Muscle layer of colon (tissue), 2 donors: ENCODE measurements at regions not wholly inside any gene's neighbourhood (a gene's known extent, or its start where the extent isn't known, plus 50 kb on each side); places are given as distances from the start of the nearest gene placed in this dataset.

Experiments used
- H3K27ac ChIP-seq: one replicate; pipeline ENCODE4 v1.7.0; 2013; ENCODE audit warnings: low read depth, mild to moderate bottlenecking, low read length, moderate library complexity
- H3K27me3 ChIP-seq, 2 donors: one replicate each; pipeline ENCODE4 v1.7.0; 2013; ENCODE audit warnings: low read length in 2 of 2, mild to moderate bottlenecking in 2 of 2; ENCODE audit not compliant: insufficient read depth in 2 of 2, control insufficient read depth in 1 of 2
- H3K36me3 ChIP-seq: one replicate; pipeline ENCODE4 v1.7.0; 2013; ENCODE audit warnings: mild to moderate bottlenecking, low read length; ENCODE audit not compliant: insufficient read depth
- H3K4me1 ChIP-seq: one replicate; pipeline ENCODE4 v1.7.0; 2013; ENCODE audit warnings: mild to moderate bottlenecking, low read length; ENCODE audit not compliant: insufficient read depth
- H3K4me3 ChIP-seq, 2 donors: one replicate each; pipeline ENCODE4 v1.7.0; 2013; ENCODE audit warnings: low read length in 2 of 2, low read depth in 1 of 2, mild to moderate bottlenecking in 1 of 2, moderate library complexity in 1 of 2
- H3K9ac ChIP-seq: one replicate; pipeline ENCODE4 v1.7.0; 2013; ENCODE audit warnings: low read length
- H3K9me3 ChIP-seq: one replicate; pipeline ENCODE4 v1.7.0; 2013; ENCODE audit warnings: mild to moderate bottlenecking, low read length
- donor health status: abdominal sarcoma.
- donor health status: Adenocarcinoma of cecum.

DNA sequence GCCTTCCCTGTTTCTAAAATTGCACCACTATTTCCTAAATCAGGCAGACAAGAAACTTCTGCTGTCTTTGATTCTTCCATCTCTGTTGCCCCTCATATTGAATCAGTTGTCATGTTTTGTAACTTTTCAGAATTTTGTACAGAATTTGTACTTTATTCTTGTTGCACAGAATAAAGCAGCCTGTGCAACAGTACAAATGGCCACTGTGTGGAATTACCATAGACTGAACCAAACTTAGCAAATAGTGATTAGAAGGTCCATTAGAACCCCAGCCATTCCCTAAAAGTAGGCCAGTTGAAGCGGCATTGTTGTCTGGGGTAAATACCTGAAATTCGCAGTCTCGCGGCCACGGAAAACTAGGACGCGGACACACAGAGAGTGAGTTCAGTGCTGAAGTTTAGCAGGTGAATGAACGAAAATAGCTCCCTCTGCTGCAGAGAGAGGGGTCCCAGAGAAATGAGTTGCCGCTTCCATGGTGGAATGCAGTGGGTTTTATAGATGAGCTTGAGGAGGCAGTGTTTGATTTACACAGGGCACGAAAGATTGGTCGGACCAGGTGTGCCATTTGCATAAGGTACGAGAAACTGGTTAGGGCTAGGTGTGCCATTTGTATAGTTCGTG is 71.8 kb downstream of the C4orf33 start:
- H3K36me3 ChIP-seq: no peaks in the 10 kb centered on the region
- no peaks in the 10 kb centered on the region for H3K27me3 ChIP-seq
- no peak overlapping the region for H3K9ac ChIP-seq
- H3K27ac ChIP-seq: no peak overlapping the region
- H3K9me3 ChIP-seq: no peaks in the 10 kb centered on the region
- no peaks in the 10 kb centered on the region for H3K4me1 ChIP-seq
- no peak overlapping the region for H3K4me3 ChIP-seq

DNA sequence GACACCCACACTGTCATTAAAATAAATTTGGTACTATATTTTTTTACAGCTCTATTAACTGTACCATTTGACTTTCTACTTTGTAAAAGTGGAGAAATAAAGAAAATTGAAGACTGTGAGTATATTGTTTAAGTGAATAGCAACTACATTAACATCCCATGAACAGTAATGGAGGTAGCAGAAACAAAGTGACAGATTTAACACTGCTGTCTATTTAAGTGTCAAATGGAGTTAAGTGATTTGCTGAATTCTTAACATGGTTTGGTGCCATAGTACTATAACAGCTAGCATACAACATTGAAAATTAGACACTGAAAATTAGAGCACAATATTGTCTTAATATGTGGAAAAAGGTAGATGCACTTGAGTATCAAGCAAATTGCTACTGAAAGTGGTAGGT is 76.2 kb downstream of the C4orf33 start:
- Histone ChIP-seq H3K27me3 (no peaks in the 10 kb centered on the region), H3K27ac (no peak overlapping the region), H3K9me3 (no peaks in the 10 kb centered on the region), H3K4me1 (no peaks in the 10 kb centered on the region), H3K9ac (no peak overlapping the region), H3K4me3 (no peak overlapping the region), H3K36me3 (no peaks in the 10 kb centered on the region)

DNA sequence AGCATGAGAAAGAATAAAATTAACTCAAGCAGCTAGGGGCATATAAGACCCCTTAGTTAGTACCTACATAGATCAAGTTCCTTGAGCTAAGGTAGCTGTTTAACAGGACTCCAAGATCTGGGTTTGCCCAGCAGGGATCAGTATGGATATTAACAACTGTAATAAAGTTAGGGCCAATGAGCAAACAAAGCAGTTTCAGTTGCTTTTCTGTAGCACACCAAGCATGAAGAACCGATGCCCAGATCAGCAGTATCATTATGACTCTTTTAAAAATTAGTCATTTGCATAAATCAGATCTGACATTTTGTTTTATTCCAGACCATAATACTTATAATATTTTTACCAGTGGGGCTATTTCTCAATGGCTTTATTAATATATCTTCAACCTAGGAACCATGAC is 80.9 kb downstream of the C4orf33 start:
- no peaks in the 10 kb centered on the region for H3K36me3 ChIP-seq
- H3K4me1 ChIP-seq: no peaks in the 10 kb centered on the region
- no peaks in the 10 kb centered on the region for H3K27me3 ChIP-seq
- no peak overlapping the region for H3K4me3 ChIP-seq
- H3K27ac ChIP-seq: no peak overlapping the region
- H3K9ac ChIP-seq: no peak overlapping the region
- H3K9me3 ChIP-seq: no peaks in the 10 kb centered on the region

DNA sequence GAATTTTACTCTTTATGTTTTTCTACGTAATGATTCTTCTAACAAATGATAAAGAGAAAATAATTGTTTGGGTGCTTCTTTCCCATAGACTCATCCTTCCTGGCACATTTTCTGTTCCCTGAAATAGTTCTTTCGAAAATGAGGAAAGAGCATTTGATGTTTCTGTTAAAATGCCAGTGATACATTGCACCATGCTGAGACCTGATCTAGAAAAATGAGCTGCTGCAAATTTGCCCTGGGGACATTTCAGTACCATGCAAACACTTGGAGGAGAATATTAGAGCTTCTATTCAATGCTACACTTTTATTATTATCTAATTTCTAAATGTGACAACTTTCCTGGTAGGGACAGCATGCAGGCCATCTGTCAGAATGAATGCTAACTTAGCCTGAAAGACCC is 83.3 kb downstream of the C4orf33 start:
- Histone ChIP-seq H3K4me1 (no peaks in the 10 kb centered on the region), H3K36me3 (no peaks in the 10 kb centered on the region), H3K27ac (no peak overlapping the region), H3K27me3 (no peaks in the 10 kb centered on the region), H3K9ac (no peak overlapping the region), H3K9me3 (no peaks in the 10 kb centered on the region), H3K4me3 (no peak overlapping the region)

DNA sequence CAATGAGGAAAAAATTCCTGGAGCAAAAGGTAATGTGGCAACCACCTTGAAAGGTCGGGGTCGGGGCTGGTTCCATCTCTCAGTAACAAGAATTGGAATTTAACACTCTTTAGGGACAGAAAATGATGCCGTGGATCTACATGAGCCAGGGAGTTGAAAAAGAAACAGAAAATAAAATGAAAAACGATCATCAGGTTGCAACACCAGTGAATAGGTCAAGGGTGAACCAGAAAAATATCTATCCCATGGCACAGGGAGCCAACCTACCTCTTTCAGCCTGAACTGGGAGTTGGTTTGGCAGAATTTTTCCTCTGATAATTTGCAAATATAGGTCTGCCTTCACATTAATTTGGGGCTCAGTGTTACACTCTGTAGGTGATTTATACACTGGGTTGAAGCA is 93.7 kb downstream of the C4orf33 start:
- H3K4me1 ChIP-seq: no peaks in the 10 kb centered on the region
- H3K9ac ChIP-seq: no peak overlapping the region
- H3K27me3 ChIP-seq: no peaks in the 10 kb centered on the region
- no peaks in the 10 kb centered on the region for H3K9me3 ChIP-seq
- H3K27ac ChIP-seq: no peak overlapping the region
- H3K4me3 ChIP-seq: no peak overlapping the region
- H3K36me3 ChIP-seq: no peaks in the 10 kb centered on the region

DNA sequence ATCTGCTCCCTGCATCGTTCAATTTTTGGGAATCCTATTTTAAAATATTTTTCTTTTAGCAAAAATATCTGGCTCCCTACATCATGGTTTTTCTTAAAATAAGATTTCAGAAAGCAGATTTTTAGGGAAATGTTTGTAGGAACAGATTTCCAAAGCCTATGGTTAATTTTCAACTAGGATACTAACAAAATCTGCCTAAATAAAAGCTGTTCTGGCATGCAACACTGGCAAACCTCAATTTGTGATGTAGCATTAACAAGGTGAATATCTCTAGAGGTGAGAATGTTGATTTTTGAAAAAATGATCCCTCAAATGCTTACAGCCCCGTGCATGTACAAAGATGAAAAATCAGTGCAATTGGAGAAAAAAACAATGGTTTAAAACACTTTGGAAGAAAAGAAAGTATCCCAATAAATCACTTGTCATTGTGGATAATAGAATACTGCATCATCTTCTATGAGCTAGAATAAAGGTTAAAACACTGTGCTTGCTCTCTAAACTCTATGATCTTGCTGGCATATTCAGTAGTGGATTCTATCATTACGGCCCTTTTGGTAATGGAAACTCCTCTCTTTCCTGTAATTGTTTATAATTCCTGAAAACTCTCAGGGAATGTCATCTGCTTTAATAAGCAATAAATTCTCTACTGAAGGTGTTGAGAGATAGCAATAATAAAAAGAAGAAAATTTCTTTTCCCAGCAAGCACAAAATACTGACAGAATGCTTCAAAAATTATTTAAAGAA is 97.6 kb downstream of the C4orf33 start:
- Histone ChIP-seq H3K4me3 (no peak overlapping the region), H3K27ac (no peak overlapping the region), H3K9ac (no peak overlapping the region), H3K4me1 (no peaks in the 10 kb centered on the region), H3K27me3 (no peaks in the 10 kb centered on the region), H3K36me3 (no peaks in the 10 kb centered on the region), H3K9me3 (no peaks in the 10 kb centered on the region)

DNA sequence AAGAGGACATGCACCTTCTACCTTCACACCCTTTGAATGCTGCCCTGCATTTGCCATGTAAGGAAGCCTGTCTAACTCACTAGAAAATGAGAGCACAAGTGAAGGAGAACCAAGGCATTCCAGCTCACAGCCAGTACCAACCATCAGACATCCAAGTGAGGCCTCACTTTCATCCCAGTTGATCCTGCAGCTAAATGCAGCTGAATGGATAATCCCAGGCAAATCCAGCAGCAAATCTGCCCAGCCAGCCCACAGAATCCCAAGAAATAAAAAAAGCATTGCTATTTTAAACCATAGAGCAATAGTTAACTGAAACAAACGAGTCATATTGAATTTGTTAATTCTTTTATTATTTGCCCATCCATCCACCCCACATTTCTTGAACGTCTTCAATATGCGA is 112.5 kb downstream of the C4orf33 start:
- no peaks in the 10 kb centered on the region for H3K36me3 ChIP-seq
- no peaks in the 10 kb centered on the region for H3K9me3 ChIP-seq
- H3K9ac ChIP-seq: no peak overlapping the region
- no peaks in the 10 kb centered on the region for H3K4me1 ChIP-seq
- no peak overlapping the region for H3K27ac ChIP-seq
- no peak overlapping the region for H3K4me3 ChIP-seq
- no peaks in the 10 kb centered on the region for H3K27me3 ChIP-seq

DNA sequence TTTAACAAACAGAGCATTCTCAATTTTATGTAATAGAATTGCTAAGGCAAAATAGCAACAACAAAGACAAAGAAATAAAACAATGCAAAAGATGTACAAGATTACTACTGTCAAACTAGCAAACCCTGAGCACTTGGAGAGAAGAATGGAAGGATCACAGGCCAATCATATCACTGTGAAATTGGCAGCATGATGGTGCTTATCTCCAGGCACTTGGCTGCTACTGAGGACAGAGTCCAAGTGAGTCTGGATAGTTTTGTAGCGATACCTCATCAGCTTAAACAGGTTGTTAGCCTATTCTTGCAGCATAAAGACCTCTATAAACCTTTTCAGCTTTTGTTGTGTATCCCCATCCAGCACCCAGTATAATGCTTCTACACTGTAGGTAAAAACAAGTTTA is 117.7 kb downstream of the C4orf33 start:
- H3K4me1 ChIP-seq: no peaks in the 10 kb centered on the region
- H3K36me3 ChIP-seq: no peaks in the 10 kb centered on the region
- H3K27me3 ChIP-seq: no peaks in the 10 kb centered on the region
- no peak overlapping the region for H3K4me3 ChIP-seq
- no peak overlapping the region for H3K27ac ChIP-seq
- H3K9ac ChIP-seq: no peak overlapping the region
- H3K9me3 ChIP-seq: no peaks in the 10 kb centered on the region

DNA sequence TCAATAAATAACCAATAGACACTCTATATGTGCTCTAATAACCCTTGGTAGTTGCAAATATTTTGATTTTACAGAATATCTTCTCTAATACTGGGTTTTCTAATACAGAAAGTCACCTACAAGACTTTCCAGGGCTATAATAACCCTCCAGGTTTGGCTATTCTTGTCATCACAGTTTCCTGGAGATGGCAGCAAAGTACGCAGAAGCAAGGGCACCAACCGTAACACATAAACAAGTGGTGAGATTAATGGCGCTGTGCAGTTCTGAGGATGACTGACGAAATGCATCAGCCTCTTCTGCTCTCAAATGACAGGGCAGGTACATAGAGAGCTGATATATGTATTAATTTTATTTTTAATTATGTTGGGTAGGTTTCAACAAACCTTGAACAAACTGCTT is 122.4 kb downstream of the C4orf33 start:
- no peaks in the 10 kb centered on the region for H3K4me1 ChIP-seq
- no peak overlapping the region for H3K4me3 ChIP-seq
- no peaks in the 10 kb centered on the region for H3K9me3 ChIP-seq
- no peak overlapping the region for H3K9ac ChIP-seq
- no peaks in the 10 kb centered on the region for H3K36me3 ChIP-seq
- no peak overlapping the region for H3K27ac ChIP-seq
- H3K27me3 ChIP-seq: no peaks in the 10 kb centered on the region

DNA sequence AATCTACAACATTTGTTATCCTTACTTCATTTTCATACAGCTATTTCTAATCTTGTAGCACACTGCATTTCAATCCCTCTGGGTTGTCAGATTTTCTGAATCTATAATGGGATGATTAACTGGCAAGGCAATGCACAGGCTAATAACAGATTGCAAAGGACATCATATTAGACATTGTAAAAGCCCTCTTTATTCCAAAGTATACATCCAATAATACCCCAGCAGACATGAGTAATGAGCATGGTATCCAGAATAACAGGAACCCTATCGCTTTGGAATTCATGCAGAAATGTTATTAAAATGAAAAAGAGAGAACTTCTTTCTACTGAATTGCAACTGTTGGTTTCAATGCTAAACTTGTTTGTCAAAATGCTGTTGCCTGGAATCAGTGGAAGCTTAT is 122.9 kb downstream of the C4orf33 start:
- H3K9ac ChIP-seq: no peak overlapping the region
- H3K4me3 ChIP-seq: no peak overlapping the region
- no peaks in the 10 kb centered on the region for H3K36me3 ChIP-seq
- H3K9me3 ChIP-seq: no peaks in the 10 kb centered on the region
- no peak overlapping the region for H3K27ac ChIP-seq
- no peaks in the 10 kb centered on the region for H3K27me3 ChIP-seq
- no peaks in the 10 kb centered on the region for H3K4me1 ChIP-seq

DNA sequence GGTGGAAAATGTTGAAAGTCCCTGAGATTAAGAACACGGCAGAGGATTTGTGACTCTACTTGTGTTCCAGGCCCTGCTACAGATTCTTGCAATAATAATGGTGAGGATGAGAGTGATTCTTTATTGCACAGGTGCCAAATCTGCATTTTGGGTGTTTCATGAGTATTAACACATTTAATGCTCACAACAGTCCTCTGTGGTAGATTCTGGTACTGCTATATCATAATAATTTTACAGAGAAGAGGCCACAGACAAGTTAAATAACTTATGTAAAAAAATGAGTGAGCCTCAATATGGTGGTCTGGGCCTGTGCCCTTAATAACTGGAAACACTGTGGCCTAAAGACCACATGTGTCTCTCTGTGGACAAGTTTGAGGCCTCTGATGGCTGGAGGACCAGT is 124.3 kb downstream of the C4orf33 start:
- Histone ChIP-seq H3K27me3 (no peaks in the 10 kb centered on the region), H3K27ac (no peak overlapping the region), H3K4me3 (no peak overlapping the region), H3K9ac (no peak overlapping the region), H3K4me1 (no peaks in the 10 kb centered on the region), H3K9me3 (no peaks in the 10 kb centered on the region), H3K36me3 (no peaks in the 10 kb centered on the region)

DNA sequence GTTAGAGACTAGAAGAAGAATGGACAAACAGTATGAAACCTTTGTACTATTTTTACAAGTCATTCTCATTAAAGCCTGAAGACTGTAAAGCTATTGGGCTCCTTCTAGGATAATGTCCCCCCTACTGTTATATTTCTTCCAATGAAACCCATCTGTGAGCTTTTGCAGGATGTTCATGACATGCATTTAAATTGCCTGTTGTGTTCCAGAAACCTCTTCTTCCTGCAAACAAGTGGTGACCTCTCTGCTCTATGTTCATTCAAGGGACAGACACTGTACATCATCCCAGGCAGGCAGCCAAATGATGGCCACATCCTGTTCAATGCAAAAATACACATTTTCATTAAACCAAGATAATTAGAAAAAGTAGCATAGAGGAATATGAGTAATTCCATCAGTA is 128.0 kb downstream of the C4orf33 start:
- H3K9me3 ChIP-seq: no peaks in the 10 kb centered on the region
- no peak overlapping the region for H3K4me3 ChIP-seq
- no peak overlapping the region for H3K9ac ChIP-seq
- H3K4me1 ChIP-seq: no peaks in the 10 kb centered on the region
- H3K36me3 ChIP-seq: no peaks in the 10 kb centered on the region
- H3K27ac ChIP-seq: no peak overlapping the region
- no peaks in the 10 kb centered on the region for H3K27me3 ChIP-seq
